PC-9 (cell line): ENCODE measurements at regions not wholly inside any gene's neighbourhood (a gene's known extent, or its start where the extent isn't known, plus 50 kb on each side); places are given as distances from the start of the nearest gene placed in this dataset.

Source experiments
- CTCF ChIP-seq: fragments of 200-600 bp; sonication (generic); conservative IDR thresholded peaks from 2 replicates; pipeline ENCODE4 v1.6.1; 2017; ENCODE audit warnings: mixed run types, antibody characterized with exemption, mild to moderate bottlenecking, moderate library complexity
- EZH2 ChIP-seq: fragments of 200-600 bp; sonication (generic); IDR thresholded peaks from 2 replicates; pipeline ENCODE4 v1.8.0; 2017; ENCODE audit warnings: antibody characterized with exemption, low read depth

- no peak for TF ChIP-seq CTCF
- no peak for TF ChIP-seq EZH2
Measured at GRCh38 chr22:27193636-27194035, 536.2 kb downstream of the MIAT start.
